Posterior vena cava (tissue), 2 donors: ENCODE measurements at regions not wholly inside any gene's neighbourhood (a gene's known extent, or its start where the extent isn't known, plus 50 kb on each side); places are given as distances from the start of the nearest gene placed in this dataset.

ENCODE experiments used
- DNase-seq: peaks from one replicate; pipeline ENCODE4 v3.0.0-alpha.2; 2020; ENCODE audit warnings: low spot score
- intact Hi-C, 2 donors: fragments of 100-400 bp; cut with DNase I; formaldehyde crosslinking; loops; one replicate each; pipeline versions ENCODE4 v1.14.1 to v1.14.2; 2022 to 2023
- donor health status: DM: yes; HTN: yes; CAD: no.
- donor health status: DM: yes; HTN: yes; CAD: no.

DNA sequence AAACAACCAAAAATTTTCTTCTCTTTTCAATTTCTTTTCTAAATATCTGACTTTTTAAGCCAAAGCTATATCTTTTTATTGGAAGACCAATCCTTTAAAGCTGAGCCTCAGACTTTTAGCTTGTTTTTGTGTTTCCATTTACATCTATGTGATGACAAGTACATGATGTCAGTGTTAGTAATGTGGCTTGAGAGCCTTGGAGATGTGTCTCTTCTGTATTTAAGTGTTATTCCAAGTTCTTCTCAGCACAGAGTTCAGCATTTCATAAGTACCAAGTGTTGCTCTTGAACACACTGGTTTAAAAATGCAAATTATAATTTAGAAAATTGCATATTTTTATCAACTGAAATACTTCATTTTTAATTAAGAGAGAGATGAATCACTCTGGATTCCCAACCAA, 948.9 kb upstream of the FLRT2 start:
- no peak for DNase-seq
- intact Hi-C loops, result no loop called here

- no peak for DNase-seq
- intact Hi-C loops, result no loop called here
Measured at GRCh38 chr14:84584511-84584910, 945.4 kb upstream of the FLRT2 start.

- intact Hi-C loops, result no loop called here
- DNase-seq, result no peak
Measured at GRCh38 chr14:84591827-84592445, 938.0 kb upstream of the FLRT2 start.

- DNase-seq, result no peak
- intact Hi-C loops, result no loop called here
Measured at GRCh38 chr14:84592770-84593169, 937.2 kb upstream of the FLRT2 start.

DNA sequence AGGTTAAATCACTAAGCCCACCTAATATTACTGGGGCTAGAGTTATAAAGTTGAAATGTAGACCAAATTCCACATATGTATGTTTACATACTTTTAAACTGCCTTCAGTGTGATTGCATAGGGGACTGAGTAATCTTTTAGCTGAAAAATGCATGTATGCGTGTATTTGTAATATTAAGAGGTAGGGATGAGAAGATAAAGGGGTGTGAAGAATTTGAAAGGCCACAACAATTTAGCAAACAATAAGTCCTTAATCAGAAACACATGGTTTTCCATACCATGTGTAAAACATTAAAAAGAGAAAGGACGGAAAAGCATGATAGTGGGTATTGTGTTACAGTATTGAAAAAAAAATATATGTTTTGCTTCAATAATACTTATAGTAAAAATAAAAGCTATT, 919.9 kb upstream of the FLRT2 start:
- DNase-seq, result no peak
- intact Hi-C loops, result no loop called here

DNA sequence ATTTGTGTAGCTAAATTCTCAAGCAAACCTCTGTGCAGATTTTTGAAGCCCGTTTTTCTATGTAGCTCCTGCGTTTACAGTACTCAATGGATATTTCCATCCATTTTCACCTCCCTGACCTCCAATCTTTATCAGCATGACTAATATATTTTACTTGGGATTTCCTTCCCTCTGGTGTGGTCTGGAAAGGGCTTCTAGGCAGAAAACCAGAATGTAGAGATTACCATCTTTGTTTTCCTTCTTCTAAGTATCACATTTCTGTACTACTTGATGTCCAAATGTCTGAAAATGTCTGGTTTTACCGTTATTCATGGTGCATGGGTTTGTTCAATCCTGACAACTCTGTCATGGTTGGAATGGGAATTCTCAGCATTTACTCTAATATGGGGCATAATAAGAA, 907.6 kb upstream of the FLRT2 start:
- intact Hi-C loops, result no loop called here
- no peak for DNase-seq

DNA sequence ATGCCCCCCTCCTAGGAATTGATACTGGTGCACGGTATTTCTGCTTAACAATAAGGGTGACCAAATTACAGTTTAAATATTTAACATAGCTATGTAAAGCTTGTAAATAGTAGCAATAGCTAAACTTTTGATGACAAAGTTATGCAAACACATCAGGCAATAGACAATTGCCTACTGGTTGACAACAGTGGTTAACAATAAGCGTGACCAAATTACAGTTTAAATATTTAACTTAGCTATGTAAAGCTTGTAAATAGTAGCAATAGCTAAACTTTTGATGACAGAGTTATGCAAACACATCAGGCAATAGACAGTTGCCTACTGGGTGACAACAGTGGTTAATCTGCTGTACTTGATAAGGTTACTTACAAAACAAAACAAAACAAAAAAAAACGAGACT, 886.5 kb upstream of the FLRT2 start:
- intact Hi-C loops, result no loop called here
- DNase-seq, result no peak

DNA sequence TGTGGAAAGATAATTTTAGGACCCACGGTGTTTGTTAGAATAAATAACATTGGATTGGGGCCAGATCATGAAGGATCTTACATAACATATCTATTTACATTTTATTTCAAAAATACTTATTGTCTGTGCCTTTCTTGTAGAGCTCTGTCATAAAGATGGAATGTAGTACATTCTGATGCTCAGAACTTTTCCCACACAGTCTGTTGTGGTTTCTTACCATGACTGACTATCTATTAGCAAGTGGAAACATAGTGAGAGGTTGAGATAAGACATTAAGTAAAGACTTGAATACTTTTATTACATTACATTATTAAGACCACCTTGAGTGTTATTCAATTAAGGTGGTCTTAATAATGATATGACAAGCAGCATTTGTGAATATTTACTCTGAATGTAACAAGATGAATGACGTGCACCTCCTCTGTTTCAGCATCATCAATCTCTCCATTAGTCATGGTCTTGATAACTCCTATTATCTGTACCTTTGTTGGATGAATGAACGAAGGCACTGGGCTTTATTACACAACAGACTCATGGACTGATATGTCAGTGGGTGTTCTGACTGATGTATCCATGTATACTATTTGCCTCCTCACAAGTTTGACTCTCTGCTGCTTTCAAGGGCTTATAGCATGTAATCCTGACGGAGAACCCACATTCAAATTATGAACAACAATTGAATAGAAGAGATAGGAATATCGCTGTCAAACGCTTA, 883.0 kb upstream of the FLRT2 start:
- intact Hi-C loops, result no loop called here
- no peak for DNase-seq

- peak; percentile 57 for DNase-seq
- intact Hi-C loops, result no loop called here
Measured at GRCh38 chr14:84655014-84655413, 874.9 kb upstream of the FLRT2 start.

DNA sequence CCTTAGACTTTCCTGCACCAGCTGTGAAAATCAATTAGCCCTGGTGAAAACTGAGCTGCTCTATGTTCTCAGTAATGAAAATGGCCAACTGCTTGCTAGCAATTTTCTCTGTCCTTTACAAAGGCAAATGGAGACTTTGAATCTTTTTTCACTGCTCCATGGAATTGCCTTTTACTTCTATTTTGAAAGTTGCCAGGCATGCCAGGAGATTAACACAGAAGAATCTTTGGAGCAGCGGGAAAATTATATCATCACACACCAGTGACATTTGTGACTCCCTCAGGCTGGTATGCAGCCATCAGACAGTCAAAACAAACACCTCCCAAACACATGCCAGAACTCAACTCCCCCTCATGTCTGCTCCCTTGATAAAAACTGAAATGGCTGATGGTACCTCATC, 872.0 kb upstream of the FLRT2 start:
- DNase-seq, result no peak
- intact Hi-C loops, result no loop called here

GRCh38 chr14:84670796-84671195, 859.1 kb upstream of the FLRT2 start:
- no peak for DNase-seq
- intact Hi-C loops, result no loop called here

- no peak for DNase-seq
- intact Hi-C loops, result no loop called here
Measured at GRCh38 chr14:84671776-84672175, 858.2 kb upstream of the FLRT2 start.

DNA sequence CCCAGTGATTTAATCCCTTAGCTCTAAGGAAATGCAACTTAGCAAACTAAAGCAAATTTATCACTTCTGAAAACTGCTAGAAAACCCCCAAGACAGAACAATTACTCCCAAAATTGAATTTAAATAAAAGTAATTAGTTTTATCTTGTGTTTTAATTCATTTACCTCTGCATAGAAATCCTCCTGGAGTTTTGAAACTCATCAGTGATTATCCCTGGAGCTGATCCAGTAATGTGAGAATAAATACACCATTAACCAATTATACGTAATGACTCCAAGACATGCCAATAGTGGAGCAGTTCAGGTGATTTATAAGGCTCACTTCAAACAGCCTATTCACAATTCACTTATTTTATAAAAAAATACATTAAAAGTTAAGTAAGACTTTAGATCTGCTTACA, 855.3 kb upstream of the FLRT2 start:
- no peak for DNase-seq
- intact Hi-C loops, result no loop called here

GRCh38 chr14:84686550-84686949, 843.4 kb upstream of the FLRT2 start:
- DNase-seq, result no peak
- intact Hi-C loops, result loop anchor here in 1 of 2 donors (10.0 kb wide), 1 partner anchor 958 kb away; no protein-coding TSS in a partner anchor

DNA sequence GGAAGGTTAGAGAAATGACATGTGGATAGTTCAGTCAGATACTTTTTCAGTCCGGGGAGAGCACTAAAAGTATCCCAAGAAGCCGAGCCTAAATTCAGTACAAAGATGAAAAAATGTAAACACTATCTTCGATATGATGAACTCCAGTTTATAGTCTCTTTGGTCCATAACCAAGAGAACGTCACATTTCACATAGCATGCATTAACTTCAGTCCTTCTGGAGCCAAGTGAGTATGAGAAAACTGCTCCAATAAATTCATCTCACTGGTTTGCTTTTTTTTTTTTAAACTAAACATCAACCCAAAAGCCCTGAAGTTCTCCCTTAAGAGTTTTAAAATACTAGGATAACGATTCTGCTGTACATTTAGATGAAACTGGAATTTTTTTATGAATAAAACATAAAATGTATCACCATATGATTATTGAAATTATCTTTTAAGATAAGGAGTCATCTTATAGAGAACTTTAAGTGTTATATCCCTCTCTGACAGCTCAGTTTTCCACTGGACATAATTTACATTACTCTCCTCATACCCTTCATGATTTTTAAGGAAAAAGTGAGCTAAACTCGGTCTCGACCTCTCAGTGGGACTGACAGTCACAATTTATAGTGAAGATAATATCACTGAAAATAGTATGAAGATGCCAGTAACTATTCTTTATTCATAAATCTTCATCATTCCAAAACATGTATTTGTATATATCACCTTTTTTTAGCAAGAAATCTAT, 841.5 kb upstream of the FLRT2 start:
- intact Hi-C loops, result loop anchor here in 1 of 2 donors (10.0 kb wide), 1 partner anchor 956 kb away; no protein-coding TSS in a partner anchor
- DNase-seq, result no peak

- DNase-seq, result no peak
- intact Hi-C loops, result no loop called here
Measured at GRCh38 chr14:84694161-84694560, 835.8 kb upstream of the FLRT2 start.

DNA sequence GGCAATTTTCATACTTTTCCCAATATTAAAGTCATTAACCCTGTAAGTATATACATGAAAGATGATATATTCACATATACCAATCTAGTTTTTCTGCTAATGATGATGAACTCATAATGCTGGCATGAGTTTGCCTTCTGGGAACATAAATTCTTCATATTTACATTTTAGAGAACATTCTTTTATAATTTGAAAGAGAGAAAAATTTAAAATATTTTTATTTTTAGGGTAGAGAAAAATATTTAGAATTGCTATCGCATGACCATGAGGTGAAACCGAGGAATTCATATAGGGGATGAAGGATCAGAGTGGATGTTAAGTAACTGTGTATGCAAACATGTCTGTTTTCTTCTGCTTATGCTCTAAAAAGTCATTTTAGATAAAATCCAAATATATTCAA, 825.3 kb upstream of the FLRT2 start:
- no peak for DNase-seq
- intact Hi-C loops, result no loop called here

- no peak for DNase-seq
- intact Hi-C loops, result no loop called here
Measured at GRCh38 chr14:84707830-84708229, 822.1 kb upstream of the FLRT2 start.

GRCh38 chr14:84708865-84709264, 821.1 kb upstream of the FLRT2 start:
- intact Hi-C loops, result no loop called here

DNA sequence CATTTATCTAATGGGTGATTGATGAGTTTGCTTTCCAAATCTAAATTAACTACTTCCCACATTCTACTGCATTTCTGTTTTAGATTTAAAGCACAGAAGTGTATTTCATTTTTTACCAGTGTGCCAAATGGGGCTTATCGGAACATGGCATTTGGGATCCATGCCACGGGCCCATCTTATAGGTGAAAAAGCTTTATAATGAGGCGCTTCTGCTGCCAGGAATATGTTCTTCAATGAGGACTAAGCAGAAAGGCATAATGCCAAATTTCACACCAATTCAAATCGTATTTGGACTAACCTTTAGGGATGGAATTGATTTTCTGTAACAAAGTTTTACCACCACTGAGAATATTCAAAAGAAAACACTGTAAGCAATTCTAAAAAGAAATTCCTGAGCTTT, 803.5 kb upstream of the FLRT2 start:
- no peak for DNase-seq
- intact Hi-C loops, result no loop called here

More at GRCh38 chr14:84708865-84709264, 821.1 kb upstream of the FLRT2 start:
- no peak for DNase-seq
